ENCODE measurements at regions not wholly inside any gene's neighbourhood (a gene's known extent, or its start where the extent isn't known, plus 50 kb on each side); places are given as distances from the start of the nearest gene placed in this dataset.

DNA sequence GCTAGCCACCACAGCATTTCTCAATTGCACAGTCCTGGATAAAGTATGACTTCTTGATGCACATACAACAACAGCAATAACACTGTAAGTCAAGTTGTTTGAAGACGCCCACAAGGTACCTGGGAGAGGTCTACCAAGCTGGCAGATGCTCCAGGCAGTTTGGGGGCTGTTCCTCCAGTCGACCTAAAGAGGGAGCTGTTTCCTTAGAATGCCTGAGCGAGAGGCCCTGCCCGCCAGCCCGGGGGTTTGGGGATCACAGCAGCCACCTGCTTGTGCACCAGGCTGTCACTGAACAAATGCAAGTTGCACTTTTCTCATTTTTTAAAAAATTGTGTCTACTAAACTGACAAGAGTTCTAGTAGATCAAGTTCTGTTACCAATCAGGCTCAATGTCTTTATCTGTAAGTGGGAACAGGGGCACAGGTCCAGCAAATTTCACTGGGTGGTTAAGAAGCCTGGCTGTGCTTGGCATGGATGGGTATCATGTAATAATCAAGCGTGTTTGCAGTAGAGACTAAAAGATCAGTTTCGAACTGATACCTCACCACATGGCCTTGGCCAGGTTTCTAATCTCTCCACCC, 193.8 kb upstream of the ADO start:
- no peak for TF ChIP-seq EZH2 (IDR thresholded peaks at IDR 0.05; ENCODE audit: borderline replicate concordance, insufficient read depth, low read depth, low read length, poor library complexity, severe bottlenecking)
- TF ChIP-seq, protein P1, sequence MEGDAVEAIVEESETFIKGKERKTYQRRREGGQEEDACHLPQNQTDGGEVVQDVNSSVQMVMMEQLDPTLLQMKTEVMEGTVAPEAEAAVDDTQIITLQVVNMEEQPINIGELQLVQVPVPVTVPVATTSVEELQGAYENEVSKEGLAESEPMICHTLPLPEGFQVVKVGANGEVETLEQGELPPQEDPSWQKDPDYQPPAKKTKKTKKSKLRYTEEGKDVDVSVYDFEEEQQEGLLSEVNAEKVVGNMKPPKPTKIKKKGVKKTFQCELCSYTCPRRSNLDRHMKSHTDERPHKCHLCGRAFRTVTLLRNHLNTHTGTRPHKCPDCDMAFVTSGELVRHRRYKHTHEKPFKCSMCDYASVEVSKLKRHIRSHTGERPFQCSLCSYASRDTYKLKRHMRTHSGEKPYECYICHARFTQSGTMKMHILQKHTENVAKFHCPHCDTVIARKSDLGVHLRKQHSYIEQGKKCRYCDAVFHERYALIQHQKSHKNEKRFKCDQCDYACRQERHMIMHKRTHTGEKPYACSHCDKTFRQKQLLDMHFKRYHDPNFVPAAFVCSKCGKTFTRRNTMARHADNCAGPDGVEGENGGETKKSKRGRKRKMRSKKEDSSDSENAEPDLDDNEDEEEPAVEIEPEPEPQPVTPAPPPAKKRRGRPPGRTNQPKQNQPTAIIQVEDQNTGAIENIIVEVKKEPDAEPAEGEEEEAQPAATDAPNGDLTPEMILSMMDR (IDR thresholded peaks at IDR 0.05), result peak; percentile 86
